Upper lobe of left lung (tissue), 6 donors: ENCODE measurements at regions not wholly inside any gene's neighbourhood (a gene's known extent, or its start where the extent isn't known, plus 50 kb on each side); places are given as distances from the start of the nearest gene placed in this dataset.
"Not testable (repeated sequence)": the region's sequence is repeated elsewhere in the genome, so short reads cannot be mapped to it uniquely, and the experiment has no call there.

Source experiments
- ATAC-seq, 2 donors: fragments of 200-7000 bp; cut with Tn5 transposase; one replicate each; pipeline ENCODE4 v1.9.1; 2022; ENCODE audit warnings: mild to moderate bottlenecking in 2 of 2, moderate library complexity in 2 of 2; ENCODE audit not compliant: low FRiP score in 2 of 2
- DNase-seq, 2 donors: peaks; one replicate each; pipeline ENCODE4 v3.0.0-alpha.2; 2019 to 2020
- H3K27ac ChIP-seq, 4 donors: fragments of 200-600 bp; sonication (generic); one replicate each; pipeline ENCODE4 v1.5.1; 2016 to 2019
- H3K27me3 ChIP-seq, 4 donors: fragments of 200-600 bp; sonication (generic); one replicate each; pipeline ENCODE4 v1.5.1; 2017 to 2019
- H3K36me3 ChIP-seq, 4 donors: fragments of 200-600 bp; sonication (generic); one replicate each; pipeline ENCODE4 v1.5.1; 2016 to 2019
- H3K4me1 ChIP-seq, 4 donors: fragments of 200-600 bp; sonication (generic); one replicate each; pipeline ENCODE4 v1.5.1; 2018 to 2019
- H3K4me3 ChIP-seq, 4 donors: fragments of 200-600 bp; sonication (generic); one replicate each; pipeline ENCODE4 v1.5.1; 2017 to 2019; ENCODE audit warnings: mild to moderate bottlenecking in 2 of 4, moderate library complexity in 1 of 4
- H3K9me3 ChIP-seq, 4 donors: fragments of 200-600 bp; sonication (generic); one replicate each; pipeline ENCODE4 v1.5.1; 2018 to 2019
- CTCF ChIP-seq, 6 experiments: fragments of 450-650 bp in 4 of 6; fragments of 200-600 bp in 2 of 6; sonication (generic) in 2 of 6; IDR thresholded peaks; one replicate each; pipeline ENCODE4 v1.5.1; 2016 to 2019; ENCODE audit warnings: antibody characterized with exemption in 6 of 6
- EP300 ChIP-seq, 4 donors: sonication (generic); formaldehyde crosslinking; IDR thresholded peaks; one replicate each; pipeline ENCODE4 v1.5.1; 2017; ENCODE audit warnings: antibody characterized with exemption in 4 of 4, control low read depth in 2 of 4
- POLR2A ChIP-seq, 4 donors: fragments of 450-650 bp; IDR thresholded peaks; one replicate each; pipeline ENCODE4 v1.5.1; 2016 to 2017; ENCODE audit warnings: antibody characterized with exemption in 4 of 4, mild to moderate bottlenecking in 2 of 4
- POLR2AphosphoS5 ChIP-seq, 2 donors: sonication (generic); formaldehyde crosslinking; IDR thresholded peaks; one replicate each; pipeline ENCODE4 v1.5.1; 2017; ENCODE audit warnings: antibody characterized with exemption in 2 of 2
- WGBS, 2 donors: methylation state at CpG; one replicate each; pipeline ENCODE4 v1.1.5; 2017 to 2018; 5-methylcytosine and 5-hydroxymethylcytosine counted together
- donor health status: DM: no; HTN: no; CAD: no; lungs with moderate emphysema.
- donor health status: DM: no; HTN: yes; CAD: no; lungs with severe emphysema.

GRCh38 chr1:14280909-14281308 lies 317.6 kb upstream of the KAZN start:
- DNase-seq (no peak), ATAC-seq (no peak)
- WGBS, 2 donors = 23 to 41% methylated on average over 2 of the region's 2 CpGs
- no peak for TF ChIP-seq POLR2AphosphoS5 (IDR thresholded peaks at IDR 0.05)
- TF ChIP-seq EP300 (IDR thresholded peaks at IDR 0.05) = no peak
- no peak for TF ChIP-seq CTCF (IDR thresholded peaks at IDR 0.05)
- no peak for TF ChIP-seq POLR2A (IDR thresholded peaks at IDR 0.05)
- Histone ChIP-seq H3K4me3 (no peak overlapping the region), H3K36me3 (no peaks in the 10 kb centered on the region), H3K9me3 (no peaks in the 10 kb centered on the region), H3K27ac (no peak overlapping the region), H3K4me1 (no peaks in the 10 kb centered on the region), H3K27me3 (no peaks in the 10 kb centered on the region)

GRCh38 chr1:14281412-14281811 lies 317.1 kb upstream of the KAZN start:
- TF ChIP-seq POLR2A (IDR thresholded peaks at IDR 0.05) (no peak), EP300 (IDR thresholded peaks at IDR 0.05) (no peak)
- H3K9me3 ChIP-seq = no peaks in the 10 kb centered on the region
- H3K4me3 ChIP-seq = no peak overlapping the region
- 53 to 80% methylated on average over 1 of the region's 1 CpG for WGBS, 2 donors
- DNase-seq (no peak), ATAC-seq (no peak)
- H3K27ac ChIP-seq = no peak overlapping the region
- H3K36me3 ChIP-seq = no peaks in the 10 kb centered on the region
- H3K27me3 ChIP-seq = no peaks in the 10 kb centered on the region
- H3K4me1 ChIP-seq = no peaks in the 10 kb centered on the region

GRCh38 chr1:14282707-14283106 lies 315.8 kb upstream of the KAZN start:
- TF ChIP-seq POLR2AphosphoS5 (IDR thresholded peaks at IDR 0.05) (no peak), CTCF (IDR thresholded peaks at IDR 0.05) (no peak), EP300 (IDR thresholded peaks at IDR 0.05) (no peak), POLR2A (IDR thresholded peaks at IDR 0.05) (no peak)

GRCh38 chr1:14285238-14285637 lies 313.2 kb upstream of the KAZN start:
- DNase-seq = no peak
- no peak for ATAC-seq
- Histone ChIP-seq H3K4me3 (no peak overlapping the region), H3K27me3 (no peaks in the 10 kb centered on the region), H3K9me3 (no peaks in the 10 kb centered on the region), H3K36me3 (no peaks in the 10 kb centered on the region), H3K4me1 (no peaks in the 10 kb centered on the region), H3K27ac (no peak overlapping the region)
- 94 to 100% methylated on average over 2 of the region's 2 CpGs for WGBS, 2 donors
- TF ChIP-seq POLR2AphosphoS5 (IDR thresholded peaks at IDR 0.05) = no peak
- TF ChIP-seq EP300 (IDR thresholded peaks at IDR 0.05) = no peak
- no peak for TF ChIP-seq CTCF (IDR thresholded peaks at IDR 0.05)
- no peak for TF ChIP-seq POLR2A (IDR thresholded peaks at IDR 0.05)

More at GRCh38 chr1:14282707-14283106, 315.8 kb upstream of the KAZN start:
- 38% methylated on average over 7 of the region's 7 CpGs for WGBS, 2 donors
- Histone ChIP-seq H3K27me3 (no peaks in the 10 kb centered on the region), H3K36me3 (no peaks in the 10 kb centered on the region), H3K9me3 (no peaks in the 10 kb centered on the region), H3K4me3 (no peak overlapping the region), H3K27ac (no peak overlapping the region), H3K4me1 (no peaks in the 10 kb centered on the region)
- DNase-seq (no peak), ATAC-seq (no peak)

GRCh38 chr1:14291182-14291581 lies 307.3 kb upstream of the KAZN start:
- not testable (repeated sequence) for ATAC-seq, H3K4me1 ChIP-seq, H3K27ac ChIP-seq, H3K36me3 ChIP-seq, H3K4me3 ChIP-seq, H3K27me3 ChIP-seq, H3K9me3 ChIP-seq
- DNase-seq = peak in 1 of 2 donors; percentile 50
- 53% methylated on average over 6 of the region's 6 CpGs; no CpG with 5 or more reads in 1 of the 2 donors for WGBS, 2 donors

- no peaks in the 10 kb centered on the region for H3K27me3 ChIP-seq
- TF ChIP-seq POLR2AphosphoS5 (IDR thresholded peaks at IDR 0.05) (no peak), POLR2A (IDR thresholded peaks at IDR 0.05) (no peak), EP300 (IDR thresholded peaks at IDR 0.05) (no peak), CTCF (IDR thresholded peaks at IDR 0.05) (no peak)
- no peak overlapping the region for H3K4me3 ChIP-seq
- no peaks in the 10 kb centered on the region for H3K36me3 ChIP-seq
- no peaks in the 10 kb centered on the region for H3K4me1 ChIP-seq
- ATAC-seq (peak in 1 of 2 donors; percentile 11), DNase-seq (peak in 1 of 2 donors; percentile 6)
- H3K27ac ChIP-seq = no peak overlapping the region
- 84 to 90% methylated on average over 5 to 7 of the region's 7 CpGs for WGBS, 2 donors
- H3K9me3 ChIP-seq = no peaks in the 10 kb centered on the region
These were observed 306.0 kb upstream of the KAZN start for GRCh38 chr1:14292520-14292919.
